ENCODE measurements at regions not wholly inside any gene's neighbourhood (a gene's known extent, or its start where the extent isn't known, plus 50 kb on each side); places are given as distances from the start of the nearest gene placed in this dataset.

GRCh38 chr4:137664416-137664815, 132.1 kb upstream of the PCDH18 start:
- no peaks in the 10 kb centered on the region for H3K36me3 ChIP-seq
- no peak for DNase-seq (ENCODE audit: low spot score)
- no peaks in the 10 kb centered on the region for H3K27me3 ChIP-seq
- H3K27ac ChIP-seq, result no peak overlapping the region
- no peak for TF ChIP-seq CTCF (IDR thresholded peaks at IDR 0.05)
- no peaks in the 10 kb centered on the region for H3K4me1 ChIP-seq
- H3K4me3 ChIP-seq, result no peak overlapping the region
- H3K9me3 ChIP-seq, result no peaks in the 10 kb centered on the region

GRCh38 chr4:137664046-137664387, 131.7 kb upstream of the PCDH18 start:
- no peak for DNase-seq (ENCODE audit: low spot score)
- Histone ChIP-seq H3K36me3 (no peaks in the 10 kb centered on the region), H3K4me1 (no peaks in the 10 kb centered on the region), H3K4me3 (no peak overlapping the region), H3K9me3 (no peaks in the 10 kb centered on the region), H3K27ac (no peak overlapping the region), H3K27me3 (no peaks in the 10 kb centered on the region)
- no peak for TF ChIP-seq CTCF (IDR thresholded peaks at IDR 0.05)

GRCh38 chr4:137663251-137664045, 131.2 kb upstream of the PCDH18 start:
- H3K27ac ChIP-seq, result no peak overlapping the region
- H3K27me3 ChIP-seq, result no peaks in the 10 kb centered on the region
- H3K4me1 ChIP-seq, result no peaks in the 10 kb centered on the region
- TF ChIP-seq CTCF (IDR thresholded peaks at IDR 0.05), result no peak
- no peaks in the 10 kb centered on the region for H3K9me3 ChIP-seq
- DNase-seq (ENCODE audit: low spot score), result no peak
- no peak overlapping the region for H3K4me3 ChIP-seq
- no peaks in the 10 kb centered on the region for H3K36me3 ChIP-seq

- Histone ChIP-seq H3K4me1 (no peaks in the 10 kb centered on the region), H3K27ac (no peak overlapping the region), H3K27me3 (no peaks in the 10 kb centered on the region), H3K9me3 (no peaks in the 10 kb centered on the region), H3K4me3 (no peak overlapping the region), H3K36me3 (no peaks in the 10 kb centered on the region)
- TF ChIP-seq CTCF (IDR thresholded peaks at IDR 0.05), result no peak
- no peak for DNase-seq (ENCODE audit: low spot score)
Measured at GRCh38 chr4:137661693-137662092, 129.4 kb upstream of the PCDH18 start.

GRCh38 chr4:137660211-137660610, 127.9 kb upstream of the PCDH18 start:
- DNase-seq (ENCODE audit: low spot score), result no peak
- no peaks in the 10 kb centered on the region for H3K27me3 ChIP-seq
- no peak for TF ChIP-seq CTCF (IDR thresholded peaks at IDR 0.05)
- H3K27ac ChIP-seq, result no peak overlapping the region
- H3K36me3 ChIP-seq, result no peaks in the 10 kb centered on the region
- H3K9me3 ChIP-seq, result no peaks in the 10 kb centered on the region
- H3K4me3 ChIP-seq, result no peak overlapping the region
- H3K4me1 ChIP-seq, result no peaks in the 10 kb centered on the region

GRCh38 chr4:137659431-137659830, 127.1 kb upstream of the PCDH18 start:
- Histone ChIP-seq H3K27me3 (no peaks in the 10 kb centered on the region), H3K9me3 (no peaks in the 10 kb centered on the region), H3K36me3 (no peaks in the 10 kb centered on the region), H3K4me3 (no peak overlapping the region), H3K4me1 (no peaks in the 10 kb centered on the region), H3K27ac (no peak overlapping the region)
- no peak for DNase-seq (ENCODE audit: low spot score)
- TF ChIP-seq CTCF (IDR thresholded peaks at IDR 0.05), result no peak
